Omental fat pad (tissue), 3 donors: ENCODE measurements at regions not wholly inside any gene's neighbourhood (a gene's known extent, or its start where the extent isn't known, plus 50 kb on each side); places are given as distances from the start of the nearest gene placed in this dataset.
"Not testable (repeated sequence)": the region's sequence is repeated elsewhere in the genome, so short reads cannot be mapped to it uniquely, and the experiment has no call there.

ENCODE experiments used
- ATAC-seq: fragments of 150-250 bp; one replicate; pipeline ENCODE4 v1.9.1; 2016; ENCODE audit warnings: mild to moderate bottlenecking, moderate library complexity; ENCODE audit not compliant: low FRiP score
- DNase-seq: peaks from one replicate; pipeline ENCODE4 v3.0.0-alpha.2; 2019; ENCODE audit warnings: low spot score
- CTCF ChIP-seq, 3 donors: fragments of 450-650 bp; IDR thresholded peaks; one replicate each; pipeline ENCODE4 v1.5.1; 2016 to 2017; ENCODE audit warnings: antibody characterized with exemption in 3 of 3, mild to moderate bottlenecking in 3 of 3, moderate library complexity in 2 of 3

- no peak for ATAC-seq
- no peak for DNase-seq
- TF ChIP-seq CTCF (IDR thresholded peaks at IDR 0.05), result no peak
These were observed 1234.8 kb downstream of the ADGRL3 start for GRCh38 chr4:62434921-62435320.

GRCh38 chr4:62431513-62432231 lies 1231.5 kb downstream of the ADGRL3 start:
- not testable (repeated sequence) for ATAC-seq, DNase-seq

- TF ChIP-seq CTCF (IDR thresholded peaks at IDR 0.05), result no peak
- ATAC-seq (no peak), DNase-seq (no peak)
These were observed 1229.2 kb downstream of the ADGRL3 start for GRCh38 chr4:62429297-62429696.

- DNase-seq, result no peak
- no peak for TF ChIP-seq CTCF (IDR thresholded peaks at IDR 0.05)
- ATAC-seq, result no peak
These were observed 1215.1 kb downstream of the ADGRL3 start for GRCh38 chr4:62415256-62415655.

- ATAC-seq, result no peak
These were observed 1214.4 kb downstream of the ADGRL3 start for GRCh38 chr4:62414563-62414962.

GRCh38 chr4:62410371-62411003 lies 1210.4 kb downstream of the ADGRL3 start:
- DNase-seq (no peak), ATAC-seq (no peak)
- TF ChIP-seq CTCF (IDR thresholded peaks at IDR 0.05), result no peak

More at GRCh38 chr4:62414563-62414962, 1214.4 kb downstream of the ADGRL3 start:
- DNase-seq, result no peak
- no peak for TF ChIP-seq CTCF (IDR thresholded peaks at IDR 0.05)

- DNase-seq (no peak), ATAC-seq (no peak)
- no peak for TF ChIP-seq CTCF (IDR thresholded peaks at IDR 0.05)
These were observed 1208.3 kb downstream of the ADGRL3 start for GRCh38 chr4:62408454-62408853.
